ENCODE measurements at regions not wholly inside any gene's neighbourhood (a gene's known extent, or its start where the extent isn't known, plus 50 kb on each side); places are given as distances from the start of the nearest gene placed in this dataset.

DNA sequence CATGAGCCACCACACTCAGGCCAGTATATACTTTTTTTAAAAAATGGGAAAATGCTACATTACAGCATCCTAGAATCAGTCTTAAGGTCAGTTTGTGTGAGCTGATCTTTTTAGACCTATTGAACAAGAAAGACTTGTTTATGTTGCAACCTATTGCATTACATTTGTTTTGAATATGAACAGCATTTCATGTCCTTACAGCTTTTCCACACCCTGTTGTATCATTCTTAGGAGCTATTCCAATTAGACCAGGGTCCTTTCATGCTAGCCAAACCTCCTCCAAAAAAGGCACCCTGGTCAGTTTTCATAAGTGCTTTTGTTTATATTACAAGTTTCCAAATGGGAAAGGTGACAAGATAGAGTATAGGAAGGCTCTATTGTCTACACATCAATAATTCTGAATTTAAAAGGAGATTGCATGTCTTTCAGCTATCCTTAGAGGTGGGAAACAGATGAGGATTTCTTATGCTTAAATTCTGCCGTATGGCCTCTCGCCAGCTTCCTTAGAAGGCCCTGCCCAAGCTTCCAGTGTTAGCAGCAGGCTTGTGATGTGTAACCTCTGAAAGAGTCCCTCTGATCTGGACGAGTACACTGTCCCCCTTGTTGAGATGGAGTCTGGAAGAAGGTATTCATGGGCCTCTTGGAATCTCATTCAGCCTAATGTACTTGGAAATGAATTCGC is 171.9 kb downstream of the OTUD1 start:
- CTCF ChIA-PET, result no interaction called here
- Mint-ChIP-seq H3K36me3 (ENCODE audit: insufficient read depth, unreplicated experiment) (no peaks in the 10 kb centered on the region), H3K4me3 (ENCODE audit: unreplicated experiment) (no peak overlapping the region), H3K27ac (ENCODE audit: unreplicated experiment) (no peak overlapping the region), H3K4me1 (ENCODE audit: low read depth, unreplicated experiment) (no peaks in the 10 kb centered on the region), H3K9me3 (ENCODE audit: unreplicated experiment) (no peaks in the 10 kb centered on the region), H3K27me3 (ENCODE audit: insufficient read depth, unreplicated experiment) (peaks cover 8% of the 10 kb centered on the region)
- no TSS peak for BruUV-seq (replicated peaks)
- H3K4me3 ChIP-seq (ENCODE audit: low read depth, low read length), result no peak overlapping the region
- no peaks in the 10 kb centered on the region for H3K9me3 ChIP-seq
- no peaks in the 10 kb centered on the region for H3K36me3 ChIP-seq (ENCODE audit: control insufficient read depth, insufficient read depth, low read length)
- DNase-seq, result no peak
- no peaks in the 10 kb centered on the region for H3K4me1 ChIP-seq
- TF ChIP-seq CTCF (IDR thresholded peaks at IDR 0.05; ENCODE audit: insufficient read depth in 1 of 2, low read depth in 1 of 2, low read length in 1 of 2, severe bottlenecking in 1 of 2, unreplicated experiment in 1 of 2), result no peak
- POLR2A ChIA-PET, result no interaction called here
- H3K27me3 ChIP-seq (replicated peaks; ENCODE audit: control insufficient read depth, insufficient read depth, low read length), result no peaks in the 10 kb centered on the region
- intact Hi-C loops (cut with micrococcal nuclease; ENCODE audit: unreplicated experiment), result no loop called here

- ChIA-PET POLR2A (no interaction called here), CTCF (no interaction called here)
- no peak for TF ChIP-seq CTCF (IDR thresholded peaks at IDR 0.05; ENCODE audit: insufficient read depth in 1 of 2, low read depth in 1 of 2, low read length in 1 of 2, severe bottlenecking in 1 of 2, unreplicated experiment in 1 of 2)
- Mint-ChIP-seq H3K27ac (ENCODE audit: unreplicated experiment) (no peak overlapping the region), H3K36me3 (ENCODE audit: insufficient read depth, unreplicated experiment) (no peaks in the 10 kb centered on the region), H3K4me1 (ENCODE audit: low read depth, unreplicated experiment) (no peaks in the 10 kb centered on the region), H3K4me3 (ENCODE audit: unreplicated experiment) (no peak overlapping the region), H3K27me3 (ENCODE audit: insufficient read depth, unreplicated experiment) (peaks cover 8% of the 10 kb centered on the region), H3K9me3 (ENCODE audit: unreplicated experiment) (no peaks in the 10 kb centered on the region)
- DNase-seq, result no peak
- BruUV-seq (replicated peaks), result no TSS peak
- Histone ChIP-seq H3K36me3 (ENCODE audit: control insufficient read depth, insufficient read depth, low read length) (no peaks in the 10 kb centered on the region), H3K4me3 (ENCODE audit: low read depth, low read length) (no peak overlapping the region), H3K27me3 (replicated peaks; ENCODE audit: control insufficient read depth, insufficient read depth, low read length) (no peaks in the 10 kb centered on the region), H3K9me3 (no peaks in the 10 kb centered on the region), H3K4me1 (no peaks in the 10 kb centered on the region)
- intact Hi-C loops (cut with micrococcal nuclease; ENCODE audit: unreplicated experiment), result no loop called here
Observed at GRCh38 chr10:23611308-23612029, 172.6 kb downstream of the OTUD1 start.

DNA sequence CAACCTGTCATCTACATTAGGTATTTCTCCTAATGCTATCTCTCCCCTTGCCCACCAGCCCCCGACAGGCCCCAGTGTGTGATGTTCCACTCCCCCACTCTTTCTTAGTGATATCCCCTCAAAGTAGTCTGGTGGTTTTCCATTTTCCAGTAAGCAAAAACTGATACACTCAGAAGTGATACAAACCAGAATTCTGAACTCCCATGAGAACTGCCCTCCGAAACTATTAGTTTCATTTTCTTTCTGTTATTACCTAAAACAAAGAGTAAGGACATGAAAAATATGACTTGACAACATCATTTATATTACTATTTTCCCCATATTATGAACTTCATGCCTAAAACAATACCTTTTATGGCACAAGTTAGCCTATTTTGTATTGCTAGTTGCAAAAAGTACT is 175.0 kb downstream of the OTUD1 start:
- H3K27me3 ChIP-seq (replicated peaks; ENCODE audit: control insufficient read depth, insufficient read depth, low read length), result no peaks in the 10 kb centered on the region
- intact Hi-C loops (cut with micrococcal nuclease; ENCODE audit: unreplicated experiment), result no loop called here
- ChIA-PET CTCF (no interaction called here), POLR2A (no interaction called here)
- no peak for TF ChIP-seq CTCF (IDR thresholded peaks at IDR 0.05; ENCODE audit: insufficient read depth in 1 of 2, low read depth in 1 of 2, low read length in 1 of 2, severe bottlenecking in 1 of 2, unreplicated experiment in 1 of 2)
- Mint-ChIP-seq H3K4me1 (ENCODE audit: low read depth, unreplicated experiment) (no peaks in the 10 kb centered on the region), H3K27ac (ENCODE audit: unreplicated experiment) (no peak overlapping the region), H3K27me3 (ENCODE audit: insufficient read depth, unreplicated experiment) (peaks cover 4% of the 10 kb centered on the region), H3K4me3 (ENCODE audit: unreplicated experiment) (no peak overlapping the region), H3K9me3 (ENCODE audit: unreplicated experiment) (no peaks in the 10 kb centered on the region), H3K36me3 (ENCODE audit: insufficient read depth, unreplicated experiment) (no peaks in the 10 kb centered on the region)
- no peaks in the 10 kb centered on the region for H3K4me1 ChIP-seq
- H3K36me3 ChIP-seq (ENCODE audit: control insufficient read depth, insufficient read depth, low read length), result no peaks in the 10 kb centered on the region
- DNase-seq, result no peak
- no peak overlapping the region for H3K4me3 ChIP-seq (ENCODE audit: low read depth, low read length)
- no peaks in the 10 kb centered on the region for H3K9me3 ChIP-seq
- no TSS peak for BruUV-seq (replicated peaks)

All from Caco-2 (cell line).